NOMO-1 (cell line): ENCODE measurements at regions not wholly inside any gene's neighbourhood (a gene's known extent, or its start where the extent isn't known, plus 50 kb on each side); places are given as distances from the start of the nearest gene placed in this dataset.

Experiments
- DNase-seq, 2 experiments: peaks; one replicate each; lab custom pipeline; 2025; ENCODE audit not compliant: unreplicated experiment in 2 of 2; lab: John Stamatoyannopoulos, UW

DNA sequence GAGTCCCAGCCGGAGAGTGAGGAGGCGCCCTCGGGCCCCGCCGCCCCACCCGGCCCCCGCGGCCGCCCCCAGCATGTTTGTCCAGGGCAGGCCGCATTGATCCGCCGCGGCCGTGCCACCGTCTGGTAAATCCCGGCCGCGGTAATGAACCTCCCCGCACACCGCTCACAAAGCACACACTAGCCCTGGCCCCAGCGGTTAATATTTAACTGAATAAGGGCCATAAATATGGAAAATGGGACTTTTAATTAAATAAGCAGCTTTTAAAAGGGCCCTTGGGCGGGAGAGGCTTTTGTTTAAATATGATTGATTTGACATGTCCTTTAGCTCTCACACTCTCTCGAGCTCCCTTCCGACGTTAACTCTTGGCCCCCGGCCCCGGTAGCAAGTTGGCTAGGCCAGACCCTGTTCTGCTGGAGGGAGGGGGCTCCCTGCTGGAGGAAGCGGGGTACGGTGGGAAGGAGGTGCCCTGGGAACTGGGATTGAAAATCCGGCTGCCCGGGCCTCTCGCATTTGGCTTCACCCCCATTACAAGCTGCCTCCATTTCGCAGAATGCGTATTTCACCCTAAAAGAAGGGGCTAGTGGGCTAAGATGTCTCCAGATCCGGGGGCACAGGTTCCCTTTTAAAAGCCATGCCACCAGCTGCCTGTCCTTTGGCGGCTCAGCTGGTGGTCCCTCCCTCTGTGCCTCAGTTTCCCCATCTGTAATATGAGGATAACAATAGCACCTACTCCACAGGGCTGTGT lies 199.8 kb downstream of the RBM19 start:
- no peak for DNase-seq

DNA sequence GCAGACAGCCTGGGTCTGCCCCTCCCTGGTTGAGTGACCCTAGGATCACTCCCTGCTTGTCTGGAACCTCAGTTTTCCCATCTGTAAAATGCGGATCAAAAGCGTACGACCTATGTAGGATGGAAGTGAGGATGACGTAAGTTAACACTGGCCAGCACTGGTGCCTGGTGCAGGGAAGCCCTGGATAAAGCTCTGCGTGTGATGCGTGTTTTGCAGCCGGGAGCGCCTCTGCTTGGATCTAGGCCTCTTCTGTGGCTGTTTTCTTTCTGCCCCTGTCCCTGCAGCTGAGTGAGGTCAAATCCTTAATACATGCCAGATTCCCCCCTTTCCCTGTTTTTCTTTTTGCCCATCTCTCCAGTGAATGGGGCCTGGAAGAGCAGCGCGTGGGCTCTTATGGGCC lies 201.5 kb downstream of the RBM19 start:
- no peak for DNase-seq

DNA sequence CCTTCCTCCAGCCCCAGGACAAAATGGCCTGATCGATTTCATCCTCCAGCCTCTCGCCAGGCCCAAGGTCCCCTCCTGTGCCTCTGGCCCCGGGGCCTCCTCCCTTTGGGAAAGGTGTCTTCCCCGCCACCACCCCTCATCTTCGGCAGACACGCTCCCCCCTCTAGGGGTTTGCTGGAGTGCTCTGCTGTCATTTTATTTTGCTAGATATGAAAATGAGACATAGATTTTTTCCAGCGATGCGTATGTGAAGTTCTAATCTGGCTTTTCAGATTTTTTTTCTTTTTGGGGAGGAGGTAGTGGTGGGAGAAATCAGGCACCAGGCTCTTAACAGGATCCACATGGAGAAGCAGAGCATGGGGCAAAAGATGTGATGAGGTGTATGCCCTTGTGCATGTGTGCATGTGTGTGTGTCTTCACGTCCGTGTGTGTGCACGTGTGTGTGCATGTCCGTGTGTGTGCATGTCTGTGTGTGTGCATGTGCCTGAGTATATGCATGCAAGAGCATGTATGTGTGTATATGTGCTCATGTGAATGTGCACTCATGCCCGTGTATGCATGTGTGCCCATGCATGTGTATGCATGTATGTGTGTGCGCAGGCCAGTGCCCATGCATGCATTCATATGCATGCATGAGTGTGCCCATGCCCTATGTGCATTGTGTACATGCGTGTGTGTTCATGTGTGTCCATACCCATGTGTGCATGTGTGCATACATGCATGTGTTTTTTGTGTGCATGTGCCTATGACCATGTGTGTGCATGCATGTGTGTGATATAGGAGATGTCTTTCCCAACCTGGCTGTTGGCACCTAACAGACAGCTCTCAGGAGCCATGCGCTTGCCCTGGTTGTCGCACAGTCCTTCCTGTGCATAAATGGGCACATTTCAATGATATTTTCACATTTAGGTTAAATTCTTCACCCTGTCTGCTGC lies 203.0 kb downstream of the RBM19 start:
- no peak for DNase-seq

DNA sequence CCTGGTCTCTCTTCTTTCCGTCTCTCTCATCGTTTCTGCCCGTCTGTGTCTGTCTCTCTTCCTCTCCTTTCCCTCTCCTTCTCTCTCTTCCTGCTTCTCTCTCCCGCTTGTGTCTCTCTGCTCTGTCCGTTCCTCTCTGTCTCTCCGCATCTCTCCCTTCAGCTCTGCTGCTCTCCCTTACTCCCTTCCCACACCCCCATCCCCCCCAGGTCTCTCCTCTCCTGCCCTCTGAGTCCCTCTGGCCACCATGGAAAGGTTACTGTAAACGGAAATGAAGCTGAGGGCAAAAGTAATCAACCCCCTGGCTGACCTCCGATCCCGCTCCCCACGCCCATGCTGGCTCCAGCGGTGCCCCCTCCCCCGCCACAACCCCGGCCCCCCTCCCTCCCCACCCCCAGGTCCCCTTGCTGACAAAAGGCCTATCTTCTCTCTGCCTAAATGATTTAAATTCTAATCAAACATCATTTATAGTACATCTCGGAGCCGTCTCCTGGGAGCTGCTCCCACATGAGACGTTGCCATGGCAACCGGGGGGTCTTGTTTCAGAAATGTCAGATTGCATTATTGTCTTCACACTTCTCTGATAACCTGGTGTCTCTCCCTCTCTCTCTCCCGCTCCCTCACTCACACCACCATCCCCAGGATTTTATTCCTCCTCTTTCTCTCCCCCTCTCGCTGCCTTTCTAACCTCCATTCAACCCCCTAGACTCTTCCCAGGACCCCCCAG lies 203.8 kb downstream of the RBM19 start:
- no peak for DNase-seq

DNA sequence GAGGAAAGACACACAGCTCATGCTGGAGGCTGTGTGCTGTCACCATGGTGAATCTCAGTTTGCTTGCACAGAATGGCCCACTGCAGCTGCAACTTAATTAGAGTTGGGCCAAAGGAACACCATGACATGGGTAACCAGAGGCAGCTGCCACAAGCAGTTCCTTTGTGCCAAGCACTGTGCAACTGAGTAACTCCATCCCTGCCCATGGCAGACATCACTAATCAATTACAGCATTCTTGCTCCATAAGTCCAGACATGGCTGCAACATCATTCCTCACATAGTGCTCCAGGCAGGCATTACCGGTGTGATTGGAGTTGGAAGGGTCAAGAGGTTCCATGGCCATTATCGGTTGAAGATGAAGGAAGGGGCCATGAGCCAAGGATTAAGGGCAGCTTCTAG lies 207.0 kb downstream of the RBM19 start:
- no peak for DNase-seq

DNA sequence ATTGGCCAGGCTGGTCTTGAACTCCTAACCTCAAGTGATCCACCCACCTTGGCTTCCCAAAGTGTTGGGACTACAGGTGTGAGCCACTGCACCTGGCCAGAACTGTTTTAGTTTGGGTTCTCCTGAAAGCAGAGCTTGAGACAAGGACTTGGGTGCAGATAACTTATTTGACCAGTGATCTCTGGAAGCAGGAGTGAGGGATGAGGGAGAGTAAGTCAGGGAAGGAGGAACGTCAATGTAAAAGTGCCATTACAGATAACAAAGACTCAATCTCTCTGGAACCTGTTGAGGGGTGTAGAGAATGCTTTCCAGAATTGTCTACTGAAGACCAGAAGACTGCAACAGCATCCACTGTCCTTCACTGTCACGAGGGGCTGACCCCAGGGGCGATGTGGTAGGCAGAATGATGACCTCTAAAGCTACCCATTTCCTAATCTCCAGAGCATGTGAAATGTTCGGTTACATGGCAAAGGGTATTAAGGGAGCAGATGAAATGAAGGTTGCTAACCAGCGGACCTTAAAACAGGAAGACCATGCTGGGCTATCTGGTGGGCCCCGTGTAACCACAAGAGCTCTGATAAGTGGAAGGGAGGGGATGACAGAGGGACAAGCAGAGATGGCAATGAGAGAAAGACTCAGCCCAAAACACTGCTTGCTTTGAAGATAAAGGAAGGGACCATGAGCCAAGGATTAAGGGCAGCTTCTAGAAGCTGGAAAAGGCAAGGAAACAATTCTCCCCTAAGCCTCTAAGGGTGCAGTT lies 207.8 kb downstream of the RBM19 start:
- DNase-seq, result no peak

DNA sequence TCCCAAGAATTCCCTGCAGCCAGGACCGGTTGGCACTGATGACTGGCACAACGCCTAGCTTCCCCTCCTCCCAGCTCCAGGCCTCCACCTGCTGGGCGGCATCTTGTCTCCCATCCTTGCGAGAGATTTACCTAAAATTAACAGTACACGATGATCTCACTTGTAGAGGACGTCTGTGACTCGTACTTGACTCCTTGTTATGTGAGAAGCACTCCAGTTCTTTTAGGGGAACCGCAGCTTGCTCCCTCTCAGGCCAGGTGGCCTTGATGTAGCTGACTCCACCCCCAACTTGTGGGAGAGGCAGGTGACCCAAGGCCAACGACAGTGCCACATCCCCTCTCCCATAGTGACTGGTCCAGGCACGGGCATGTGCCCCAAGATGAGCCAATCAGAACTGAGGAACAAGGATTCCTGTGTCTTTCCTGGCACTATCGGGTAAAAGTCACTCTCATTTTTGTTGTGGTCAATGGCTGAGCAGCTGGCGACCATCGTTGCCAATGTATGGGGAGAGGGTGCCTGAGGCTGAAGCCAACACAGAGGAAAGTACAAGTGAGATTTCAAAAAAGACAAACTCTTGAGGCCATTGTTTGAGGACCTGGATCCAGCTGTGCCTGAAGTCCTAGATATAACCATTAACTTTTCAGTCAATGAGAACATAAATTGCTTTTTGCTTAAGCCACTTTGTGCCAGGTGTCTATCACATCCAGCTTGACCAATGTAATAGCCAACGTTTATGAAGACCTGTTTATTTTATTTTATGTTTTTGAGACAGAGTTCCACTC lies 208.7 kb downstream of the RBM19 start:
- no peak for DNase-seq

DNA sequence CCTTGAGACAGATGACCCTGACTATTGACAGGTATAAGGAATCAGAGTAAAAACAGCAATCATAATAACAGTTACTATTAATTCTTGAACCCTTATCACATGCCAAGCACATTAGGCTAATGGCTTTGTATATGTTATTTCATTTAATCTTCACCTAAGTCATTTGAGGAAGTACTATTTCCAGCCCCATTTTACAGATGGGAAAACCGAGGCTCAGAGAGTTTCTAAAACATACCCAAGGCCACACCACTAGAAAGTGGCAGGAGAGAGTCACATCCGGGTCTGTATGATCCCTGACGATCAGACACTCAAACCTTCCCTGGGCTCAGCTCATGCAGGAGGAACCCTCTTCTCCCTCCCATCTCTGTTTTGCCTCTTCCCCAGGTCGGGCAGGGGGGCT lies 209.5 kb downstream of the RBM19 start:
- no peak for DNase-seq

DNA sequence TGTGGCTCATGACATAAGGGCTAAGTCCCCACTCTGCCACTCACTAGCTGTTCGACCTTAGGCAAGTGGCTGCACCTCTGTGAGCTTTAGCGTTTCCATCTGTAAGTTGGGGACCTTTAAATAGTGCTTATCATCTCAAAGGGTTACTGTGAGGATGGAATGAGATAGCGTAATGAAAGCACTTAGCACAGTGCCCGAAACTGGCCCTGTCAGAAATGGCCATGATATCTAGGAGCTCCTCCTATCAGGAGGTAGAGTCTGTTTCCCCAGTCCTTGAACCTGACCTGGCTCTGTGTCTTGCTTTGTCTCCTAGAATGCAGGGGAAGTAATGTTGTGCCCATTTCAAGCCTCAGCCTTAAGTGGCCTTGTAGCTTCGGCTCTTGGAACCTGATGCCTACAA lies 211.0 kb downstream of the RBM19 start:
- DNase-seq, result no peak

DNA sequence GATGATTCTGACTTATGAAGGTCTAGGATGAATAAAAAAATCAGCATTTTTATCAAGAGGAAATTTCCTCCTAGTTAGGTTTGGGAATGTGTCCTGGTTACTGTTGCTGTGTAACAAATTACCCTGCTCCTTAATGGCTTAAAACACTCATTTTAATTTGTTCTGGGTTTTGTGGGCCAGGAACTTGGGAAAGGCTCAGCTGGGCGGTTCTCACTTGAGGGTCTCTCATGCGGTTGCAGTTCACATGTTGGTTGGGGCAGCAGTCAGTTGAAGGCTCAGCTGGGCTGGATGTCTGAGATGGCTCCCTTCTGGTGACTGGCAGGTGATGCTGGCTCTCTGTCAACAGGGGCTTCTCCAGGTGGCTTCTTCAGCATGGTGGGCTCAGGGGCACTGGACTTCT lies 214.6 kb downstream of the RBM19 start:
- no peak for DNase-seq

DNA sequence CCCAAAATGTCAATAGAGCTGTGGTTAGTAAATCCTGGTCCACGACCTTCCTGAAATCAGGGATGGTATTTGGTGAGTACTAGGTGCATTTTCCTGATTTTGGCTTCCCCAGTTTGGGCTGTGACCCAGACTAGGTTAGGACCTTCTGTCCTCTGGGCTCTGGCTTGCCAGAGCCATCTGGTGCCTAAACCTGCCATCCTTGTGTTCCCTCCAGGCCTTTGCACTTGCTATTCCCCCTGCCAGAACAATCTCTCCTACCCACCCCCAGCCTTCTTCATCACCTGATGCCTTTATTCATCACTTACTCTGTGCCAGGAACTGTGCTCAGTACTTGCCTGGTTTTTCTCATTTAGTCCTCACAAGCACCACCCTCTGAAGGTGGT lies 216.7 kb downstream of the RBM19 start:
- DNase-seq, result no peak

DNA sequence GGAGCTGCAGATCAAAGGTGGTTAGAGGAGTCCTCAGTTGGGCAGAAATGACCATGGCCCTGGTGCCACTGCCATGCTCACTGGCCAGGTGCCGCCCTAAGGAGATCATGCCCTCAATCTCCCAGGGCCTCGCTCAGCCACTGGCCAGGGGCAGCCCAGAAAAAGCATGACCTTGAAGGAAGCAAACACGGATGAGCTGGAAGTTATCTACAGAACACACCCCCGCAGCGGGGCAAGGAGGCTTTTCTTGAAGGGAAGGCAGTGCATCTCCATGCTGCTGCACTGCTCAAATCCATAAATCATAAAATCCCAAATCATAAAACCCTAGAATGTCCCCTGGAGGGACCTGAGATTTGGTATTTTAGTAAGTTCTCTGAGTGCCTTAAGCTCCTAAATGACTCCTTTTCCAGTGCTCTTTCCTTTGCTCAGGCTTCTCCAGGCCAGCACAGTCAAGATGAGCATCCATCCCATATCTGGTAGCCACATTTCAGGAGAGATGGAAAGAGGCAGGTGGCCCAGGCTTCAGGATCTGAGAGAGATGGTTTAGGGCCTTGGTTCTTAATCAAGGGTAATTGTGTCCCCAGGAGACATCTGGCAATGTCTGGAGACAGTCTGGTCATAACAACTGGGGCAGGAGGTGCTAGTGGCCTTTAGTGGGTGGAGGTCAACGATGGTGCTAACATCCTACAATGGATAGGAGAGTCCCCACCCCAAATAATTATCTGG lies 217.3 kb downstream of the RBM19 start:
- DNase-seq, result no peak

DNA sequence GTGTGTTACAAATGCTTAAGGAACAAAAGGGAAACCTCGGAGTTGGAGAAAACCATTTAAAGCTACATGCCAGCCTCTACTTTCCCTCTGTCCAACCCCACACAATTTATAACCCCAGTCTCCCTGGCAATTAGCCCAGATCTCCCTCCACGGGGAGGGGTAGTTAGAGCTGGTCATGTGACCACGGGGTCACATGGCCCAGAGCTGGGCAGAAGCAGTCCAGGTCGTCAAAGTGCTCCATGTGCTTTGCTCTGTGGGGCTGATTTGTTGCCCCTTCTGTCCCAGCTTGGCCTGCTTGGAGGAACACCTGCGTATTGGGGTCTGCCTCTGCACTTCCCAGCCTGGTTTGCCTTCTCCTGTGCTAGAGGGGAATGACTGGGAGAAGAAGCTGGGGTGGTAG lies 219.1 kb downstream of the RBM19 start:
- DNase-seq, result no peak

DNA sequence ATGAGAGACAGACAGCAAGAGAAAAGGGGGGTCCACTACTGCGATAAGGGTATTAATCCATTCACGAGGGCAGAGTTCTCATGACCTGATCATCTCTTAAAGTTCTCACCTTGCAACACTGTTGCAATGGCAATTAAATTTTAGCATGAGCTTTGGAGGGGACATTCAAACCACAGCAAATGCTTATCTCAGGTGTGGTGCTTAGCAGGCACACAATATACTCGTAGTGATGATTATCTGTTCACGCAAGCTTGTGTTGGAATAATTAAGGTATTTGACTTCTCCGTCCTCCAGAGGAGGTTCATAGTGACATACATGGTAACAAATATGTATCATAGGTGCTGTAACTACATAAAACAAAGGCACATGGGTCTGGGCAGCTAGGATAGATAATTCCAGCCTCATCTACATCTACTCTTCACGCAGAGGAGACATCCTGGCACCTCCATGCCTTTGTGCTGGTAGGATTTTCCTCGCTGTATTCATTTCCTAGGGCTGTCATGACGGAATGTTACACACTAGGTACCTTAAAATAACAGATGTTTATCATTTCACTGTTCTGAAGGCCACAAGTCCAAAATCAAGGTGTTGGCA lies 221.2 kb downstream of the RBM19 start:
- no peak for DNase-seq

DNA sequence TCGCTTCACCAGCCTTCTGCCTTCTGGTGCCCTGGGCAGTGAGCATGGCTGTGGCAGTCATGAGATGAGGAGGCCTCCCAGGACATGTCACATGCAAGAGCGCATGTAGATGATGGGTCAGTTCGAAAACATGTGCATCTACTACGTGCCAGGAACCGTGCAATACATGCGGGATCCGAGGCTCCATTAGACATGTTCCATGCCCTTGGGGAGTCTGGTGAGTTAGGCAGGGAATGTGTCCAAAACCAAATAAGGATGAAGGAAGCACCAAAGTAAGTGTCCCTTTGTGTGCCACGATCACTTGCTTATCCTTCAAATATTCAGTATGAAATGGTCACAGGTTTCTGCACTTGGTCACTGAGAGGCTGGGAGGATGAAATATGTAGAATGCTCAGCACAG lies 223.3 kb downstream of the RBM19 start:
- no peak for DNase-seq

DNA sequence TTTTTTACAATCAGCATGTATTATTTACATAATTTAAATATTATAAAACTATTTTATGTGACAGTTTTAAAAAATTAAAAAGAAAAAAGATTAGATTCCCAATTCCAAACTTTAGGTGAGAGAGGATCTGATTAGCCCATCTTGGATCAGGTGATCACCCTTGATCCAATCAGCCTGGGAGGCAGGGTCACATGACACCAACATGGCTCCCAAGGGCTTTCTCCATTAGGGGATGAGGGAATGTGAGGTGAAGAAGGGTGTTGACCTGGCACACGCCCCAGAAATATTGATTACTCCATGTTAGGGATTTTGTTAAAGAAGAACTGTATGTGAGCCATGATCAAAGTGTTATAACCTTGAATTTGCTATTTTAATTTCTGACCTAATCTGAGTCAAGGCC lies 225.4 kb downstream of the RBM19 start:
- no peak for DNase-seq

DNA sequence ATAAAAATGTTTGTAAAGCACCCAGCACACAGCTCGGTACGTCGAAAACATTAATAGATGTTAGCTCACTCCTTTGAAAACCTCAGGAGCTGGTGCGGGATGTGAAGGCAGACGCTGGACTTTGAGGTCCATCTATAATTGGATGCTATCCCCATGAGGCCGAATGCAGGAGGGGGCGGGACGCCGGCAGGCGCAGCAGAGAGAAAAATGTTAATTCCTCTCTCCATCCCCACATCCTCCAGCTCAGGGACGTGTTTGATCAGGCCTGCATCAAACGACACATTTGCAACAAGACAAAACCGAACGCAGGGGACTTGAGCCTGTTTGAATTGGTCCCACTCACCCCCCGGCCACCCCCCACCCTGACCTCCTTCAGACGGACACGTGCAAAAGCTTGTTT lies 231.0 kb downstream of the RBM19 start:
- no peak for DNase-seq

DNA sequence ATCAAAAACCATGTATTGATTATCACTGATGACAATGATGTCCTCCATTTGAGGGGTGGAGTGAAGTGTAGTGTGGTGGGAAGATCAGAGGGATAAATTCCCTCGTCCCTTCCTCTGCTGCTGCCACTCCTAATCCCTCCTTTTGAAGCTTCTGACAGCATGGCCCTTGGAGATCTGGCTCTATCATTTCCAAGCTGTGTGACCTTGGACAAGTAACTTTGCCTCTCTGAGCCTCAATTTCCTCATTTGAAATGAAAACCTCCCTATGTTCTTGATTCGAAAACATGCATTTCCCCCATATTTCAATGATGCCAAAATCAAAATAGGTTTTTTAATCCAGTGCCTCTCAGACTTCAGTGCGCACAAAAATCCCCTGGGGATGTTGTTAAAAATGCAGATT lies 231.6 kb downstream of the RBM19 start:
- DNase-seq, result no peak

DNA sequence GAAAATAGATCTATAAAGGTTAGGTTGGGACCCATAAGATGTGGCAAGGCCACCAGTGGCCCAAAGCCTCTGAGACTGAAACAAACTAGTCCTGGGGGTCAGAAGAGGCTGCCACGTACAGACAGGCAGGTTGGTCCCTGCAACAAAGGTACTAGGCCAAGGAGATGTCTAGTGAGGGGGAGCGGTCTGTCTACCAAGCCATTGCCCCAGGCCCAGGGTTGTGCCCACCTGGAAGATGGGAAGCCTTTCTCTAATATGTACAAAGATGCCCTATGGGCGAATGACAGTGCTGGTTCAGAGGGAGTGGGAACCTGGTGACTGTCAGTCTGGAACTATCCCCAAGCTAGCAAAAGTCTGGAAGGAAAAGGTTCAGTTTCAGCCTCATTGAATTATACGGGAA lies 233.2 kb downstream of the RBM19 start:
- DNase-seq, result no peak
